IMR-90 (cell line): ENCODE measurements at regions not wholly inside any gene's neighbourhood (a gene's known extent, or its start where the extent isn't known, plus 50 kb on each side); places are given as distances from the start of the nearest gene placed in this dataset.

Source experiments
- CEBPB ChIP-seq: IDR thresholded peaks from 2 replicates; pipeline ENCODE4 v1.6.1; 2012; ENCODE audit warnings: low read depth, low read length, improper control_type of control experiment
- TF ChIP-seq, protein P1 (sequence below): fragments of 150-350 bp; IDR thresholded peaks from 2 replicates; pipeline ENCODE4 v1.6.1; 2017; ENCODE audit warnings: mild to moderate bottlenecking, antibody characterized with exemption, low read length, low read depth
- TF ChIP-seq, protein P2 (sequence below): conservative IDR thresholded peaks from 2 replicates; pipeline ENCODE4 v1.5.1; 2012; ENCODE audit warnings: mild to moderate bottlenecking, low read depth, low read length, improper control_type of control experiment

DNA sequence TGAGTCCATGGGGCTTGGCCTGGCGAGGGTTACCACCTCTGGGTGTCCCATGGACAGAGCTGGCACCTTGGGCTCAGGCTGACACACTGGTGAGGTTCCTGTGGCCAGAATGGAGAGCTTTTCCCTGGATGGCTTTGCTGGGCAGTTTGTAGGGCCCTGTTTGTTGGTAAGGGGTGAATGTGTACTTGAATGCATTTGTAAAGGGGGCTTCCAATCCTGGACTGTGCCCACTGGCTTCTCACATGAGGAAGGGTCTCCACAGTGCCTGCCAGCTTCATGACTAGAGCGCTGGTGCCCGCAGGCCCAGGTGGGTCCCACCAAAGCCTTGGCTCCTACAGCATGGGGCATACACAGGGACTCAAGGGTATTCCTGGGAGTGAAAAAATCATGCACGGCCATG is 103.5 kb upstream of the SIX2 start:
- TF ChIP-seq, protein P1, sequence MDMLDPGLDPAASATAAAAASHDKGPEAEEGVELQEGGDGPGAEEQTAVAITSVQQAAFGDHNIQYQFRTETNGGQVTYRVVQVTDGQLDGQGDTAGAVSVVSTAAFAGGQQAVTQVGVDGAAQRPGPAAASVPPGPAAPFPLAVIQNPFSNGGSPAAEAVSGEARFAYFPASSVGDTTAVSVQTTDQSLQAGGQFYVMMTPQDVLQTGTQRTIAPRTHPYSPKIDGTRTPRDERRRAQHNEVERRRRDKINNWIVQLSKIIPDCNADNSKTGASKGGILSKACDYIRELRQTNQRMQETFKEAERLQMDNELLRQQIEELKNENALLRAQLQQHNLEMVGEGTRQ = no peak
- TF ChIP-seq, protein P2, sequence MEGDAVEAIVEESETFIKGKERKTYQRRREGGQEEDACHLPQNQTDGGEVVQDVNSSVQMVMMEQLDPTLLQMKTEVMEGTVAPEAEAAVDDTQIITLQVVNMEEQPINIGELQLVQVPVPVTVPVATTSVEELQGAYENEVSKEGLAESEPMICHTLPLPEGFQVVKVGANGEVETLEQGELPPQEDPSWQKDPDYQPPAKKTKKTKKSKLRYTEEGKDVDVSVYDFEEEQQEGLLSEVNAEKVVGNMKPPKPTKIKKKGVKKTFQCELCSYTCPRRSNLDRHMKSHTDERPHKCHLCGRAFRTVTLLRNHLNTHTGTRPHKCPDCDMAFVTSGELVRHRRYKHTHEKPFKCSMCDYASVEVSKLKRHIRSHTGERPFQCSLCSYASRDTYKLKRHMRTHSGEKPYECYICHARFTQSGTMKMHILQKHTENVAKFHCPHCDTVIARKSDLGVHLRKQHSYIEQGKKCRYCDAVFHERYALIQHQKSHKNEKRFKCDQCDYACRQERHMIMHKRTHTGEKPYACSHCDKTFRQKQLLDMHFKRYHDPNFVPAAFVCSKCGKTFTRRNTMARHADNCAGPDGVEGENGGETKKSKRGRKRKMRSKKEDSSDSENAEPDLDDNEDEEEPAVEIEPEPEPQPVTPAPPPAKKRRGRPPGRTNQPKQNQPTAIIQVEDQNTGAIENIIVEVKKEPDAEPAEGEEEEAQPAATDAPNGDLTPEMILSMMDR = no peak
- TF ChIP-seq CEBPB = no peak
